Fibroblast of the aortic adventitia (primary cell): ENCODE measurements at regions not wholly inside any gene's neighbourhood (a gene's known extent, or its start where the extent isn't known, plus 50 kb on each side); places are given as distances from the start of the nearest gene placed in this dataset.

Source experiments
- DNase-seq: peaks from one replicate; pipeline ENCODE4 v3.0.0-alpha.2; 2010; ENCODE audit warnings: low read depth
- H3K4me3 ChIP-seq: 2 replicates; pipeline ENCODE4 v1.5.1; 2011; ENCODE audit warnings: low read depth, mild to moderate bottlenecking, control low read depth, low read length, moderate library complexity
- TF ChIP-seq, protein P1 (sequence below): IDR thresholded peaks from 2 replicates; pipeline ENCODE4 v1.5.1; 2011; ENCODE audit warnings: mild to moderate bottlenecking, low read length, control low read depth, inconsistent platforms; ENCODE audit not compliant: insufficient read depth

DNA sequence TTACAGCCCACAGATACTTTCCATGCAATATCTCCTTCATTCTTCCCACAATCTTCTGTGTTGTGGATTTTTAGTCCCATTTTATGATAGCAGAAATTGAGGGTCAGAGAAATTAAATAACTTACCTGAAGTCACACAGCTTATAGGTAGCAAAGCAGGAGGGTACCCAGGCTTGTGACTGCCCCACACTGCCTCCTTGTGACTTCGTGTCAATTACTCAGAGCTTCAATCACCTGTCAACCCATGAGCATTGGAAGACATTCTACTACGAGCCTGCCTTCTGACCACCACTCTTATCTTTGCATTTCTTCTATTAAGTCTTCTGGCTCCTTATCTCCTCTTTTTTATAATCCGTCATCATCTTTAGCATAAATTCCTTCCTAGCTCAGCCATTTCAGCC is 71.6 kb upstream of the NRSN1 start:
- no peak overlapping the region for H3K4me3 ChIP-seq
- TF ChIP-seq, protein P1, sequence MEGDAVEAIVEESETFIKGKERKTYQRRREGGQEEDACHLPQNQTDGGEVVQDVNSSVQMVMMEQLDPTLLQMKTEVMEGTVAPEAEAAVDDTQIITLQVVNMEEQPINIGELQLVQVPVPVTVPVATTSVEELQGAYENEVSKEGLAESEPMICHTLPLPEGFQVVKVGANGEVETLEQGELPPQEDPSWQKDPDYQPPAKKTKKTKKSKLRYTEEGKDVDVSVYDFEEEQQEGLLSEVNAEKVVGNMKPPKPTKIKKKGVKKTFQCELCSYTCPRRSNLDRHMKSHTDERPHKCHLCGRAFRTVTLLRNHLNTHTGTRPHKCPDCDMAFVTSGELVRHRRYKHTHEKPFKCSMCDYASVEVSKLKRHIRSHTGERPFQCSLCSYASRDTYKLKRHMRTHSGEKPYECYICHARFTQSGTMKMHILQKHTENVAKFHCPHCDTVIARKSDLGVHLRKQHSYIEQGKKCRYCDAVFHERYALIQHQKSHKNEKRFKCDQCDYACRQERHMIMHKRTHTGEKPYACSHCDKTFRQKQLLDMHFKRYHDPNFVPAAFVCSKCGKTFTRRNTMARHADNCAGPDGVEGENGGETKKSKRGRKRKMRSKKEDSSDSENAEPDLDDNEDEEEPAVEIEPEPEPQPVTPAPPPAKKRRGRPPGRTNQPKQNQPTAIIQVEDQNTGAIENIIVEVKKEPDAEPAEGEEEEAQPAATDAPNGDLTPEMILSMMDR: no peak
- no peak for DNase-seq

DNA sequence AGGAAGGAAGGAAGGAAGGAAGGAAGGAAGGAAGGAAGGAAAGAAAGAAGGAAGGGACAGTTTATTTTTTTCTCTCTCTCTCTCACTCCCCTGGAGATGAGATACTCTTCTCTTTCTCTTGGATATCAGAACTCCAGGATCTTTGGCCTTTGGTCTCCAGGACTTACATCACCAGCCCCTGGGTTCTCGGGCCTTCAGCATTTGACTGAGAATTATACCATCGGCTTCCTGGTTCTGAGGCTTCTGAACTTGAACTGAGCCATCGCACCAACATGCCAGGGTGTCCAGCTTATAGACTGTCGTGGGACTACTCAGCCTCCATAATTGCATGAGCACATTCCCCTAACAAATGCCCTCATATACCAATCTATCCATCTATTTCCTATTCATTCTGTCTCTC is 69.4 kb upstream of the NRSN1 start:
- no peak for DNase-seq

DNA sequence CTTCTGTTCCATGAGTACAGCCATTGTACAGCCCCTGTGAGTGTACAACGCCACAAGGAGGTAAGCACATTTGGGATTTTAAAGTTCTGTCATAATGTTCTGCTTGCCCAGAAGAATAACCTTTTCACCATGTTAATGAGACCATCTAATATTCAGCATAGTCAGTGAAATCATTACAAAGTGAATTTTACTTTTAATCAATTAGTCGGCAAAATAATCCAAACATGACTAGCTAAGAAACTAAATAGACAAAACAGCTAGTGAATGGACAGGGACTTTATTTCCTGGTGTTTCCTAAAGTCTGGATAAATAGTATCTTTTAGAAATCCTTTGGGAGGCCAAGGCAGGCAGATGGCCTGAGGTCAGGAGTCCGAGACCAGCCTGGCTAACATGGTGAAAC is 69.0 kb upstream of the NRSN1 start:
- TF ChIP-seq, protein P1: no peak
- no peak overlapping the region for H3K4me3 ChIP-seq
- no peak for DNase-seq

More for the DNA sequence above, 69.4 kb upstream of the NRSN1 start:
- TF ChIP-seq, protein P1: no peak
- no peak overlapping the region for H3K4me3 ChIP-seq

DNA sequence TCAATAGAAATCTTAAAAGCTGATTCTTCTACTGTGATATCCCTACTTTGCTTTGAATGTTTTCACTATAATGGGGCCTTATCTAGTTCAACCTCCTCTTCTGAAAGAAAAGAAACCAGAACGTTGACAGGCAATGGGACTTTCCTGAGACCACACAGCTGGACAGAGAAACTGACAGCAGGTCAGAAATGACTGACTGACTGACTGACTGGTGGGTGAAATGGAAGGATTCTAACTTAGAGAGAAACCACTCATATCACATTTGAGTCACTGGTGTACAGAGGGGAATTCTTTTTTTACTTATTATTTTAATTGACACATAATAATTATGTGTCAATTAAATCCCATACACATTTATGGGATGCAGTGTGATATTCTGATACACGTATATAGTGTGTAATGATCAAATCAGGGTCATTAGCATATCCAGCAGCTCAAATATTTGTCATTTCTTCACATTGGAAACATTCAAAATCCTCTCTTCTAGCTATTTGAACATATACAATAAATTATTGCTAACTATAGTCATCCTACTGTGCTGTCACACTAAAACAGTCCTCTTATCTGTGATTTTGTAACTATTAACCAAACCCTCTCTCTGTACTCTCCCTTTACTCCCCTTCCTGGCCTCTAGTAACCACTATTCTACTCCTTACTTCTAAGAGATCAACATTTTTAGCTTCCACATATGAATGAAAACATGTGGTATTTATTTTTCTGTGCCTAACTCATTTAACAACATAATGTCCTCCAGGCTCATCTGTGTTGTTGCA is 64.8 kb upstream of the NRSN1 start:
- no peak overlapping the region for H3K4me3 ChIP-seq
- TF ChIP-seq, protein P1: no peak
- no peak for DNase-seq

DNA sequence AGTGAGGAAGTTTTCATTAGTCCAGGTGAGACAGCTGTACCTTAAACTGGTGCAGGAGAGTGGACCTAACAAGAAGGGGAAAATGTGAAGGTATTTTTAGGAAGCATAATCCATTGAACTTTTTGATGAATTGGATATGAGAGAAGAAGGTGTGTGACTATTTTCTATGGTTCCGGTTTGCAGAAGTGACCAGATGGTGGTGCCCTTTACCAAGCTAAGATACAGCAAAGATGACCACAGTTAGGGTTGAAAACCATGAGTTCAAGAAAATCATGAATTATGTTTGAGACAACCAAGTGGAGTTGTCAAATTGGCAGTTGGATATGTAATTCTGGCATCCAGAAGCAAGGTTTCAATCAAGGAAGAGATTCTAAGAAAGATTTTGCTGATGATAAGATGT is 61.9 kb upstream of the NRSN1 start:
- no peak for DNase-seq
- TF ChIP-seq, protein P1: no peak
- H3K4me3 ChIP-seq: no peak overlapping the region

DNA sequence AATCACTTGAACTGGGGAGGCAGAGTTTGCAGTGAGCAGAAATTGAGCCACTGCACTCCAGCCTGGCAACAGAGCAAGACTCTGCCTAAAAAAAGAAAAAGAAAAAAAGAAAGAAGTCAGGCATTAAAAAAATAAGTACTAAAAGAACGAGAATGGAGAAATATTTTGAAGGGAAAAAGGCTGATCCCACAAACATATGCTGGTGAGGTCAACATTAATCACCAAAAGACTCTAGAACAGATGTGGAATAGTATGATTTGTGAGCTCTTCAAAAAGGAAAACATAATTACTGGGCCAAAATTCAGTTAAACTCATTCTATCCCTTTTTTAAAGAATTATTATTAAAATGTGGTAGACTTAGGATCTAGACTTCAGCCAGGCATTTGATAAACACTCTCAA is 61.2 kb upstream of the NRSN1 start:
- H3K4me3 ChIP-seq: no peak overlapping the region
- DNase-seq: no peak
- TF ChIP-seq, protein P1: no peak

DNA sequence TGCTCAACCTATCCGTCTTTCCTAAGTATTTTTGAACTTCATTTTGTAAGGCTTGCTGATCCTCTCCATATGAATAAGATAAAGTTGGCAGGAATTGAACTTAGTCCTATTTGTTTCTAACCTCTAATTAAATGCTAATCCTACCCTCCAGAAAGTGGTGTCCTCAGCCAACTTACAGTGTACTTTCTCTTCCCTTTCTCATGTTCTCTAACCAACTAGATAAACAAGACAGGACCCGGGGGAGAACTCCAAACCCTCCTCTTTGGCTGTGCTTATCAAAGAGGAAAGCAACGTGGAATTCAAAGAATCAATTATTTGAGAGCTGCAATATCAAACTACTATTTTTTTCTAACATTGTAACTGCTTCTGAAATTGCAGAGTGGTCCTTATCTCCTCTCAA is 56.5 kb upstream of the NRSN1 start:
- TF ChIP-seq, protein P1: no peak
- DNase-seq: no peak

More for the DNA sequence above, 56.5 kb upstream of the NRSN1 start:
- no peak overlapping the region for H3K4me3 ChIP-seq
